ENCODE measurements at regions not wholly inside any gene's neighbourhood (a gene's known extent, or its start where the extent isn't known, plus 50 kb on each side); places are given as distances from the start of the nearest gene placed in this dataset.

DNA sequence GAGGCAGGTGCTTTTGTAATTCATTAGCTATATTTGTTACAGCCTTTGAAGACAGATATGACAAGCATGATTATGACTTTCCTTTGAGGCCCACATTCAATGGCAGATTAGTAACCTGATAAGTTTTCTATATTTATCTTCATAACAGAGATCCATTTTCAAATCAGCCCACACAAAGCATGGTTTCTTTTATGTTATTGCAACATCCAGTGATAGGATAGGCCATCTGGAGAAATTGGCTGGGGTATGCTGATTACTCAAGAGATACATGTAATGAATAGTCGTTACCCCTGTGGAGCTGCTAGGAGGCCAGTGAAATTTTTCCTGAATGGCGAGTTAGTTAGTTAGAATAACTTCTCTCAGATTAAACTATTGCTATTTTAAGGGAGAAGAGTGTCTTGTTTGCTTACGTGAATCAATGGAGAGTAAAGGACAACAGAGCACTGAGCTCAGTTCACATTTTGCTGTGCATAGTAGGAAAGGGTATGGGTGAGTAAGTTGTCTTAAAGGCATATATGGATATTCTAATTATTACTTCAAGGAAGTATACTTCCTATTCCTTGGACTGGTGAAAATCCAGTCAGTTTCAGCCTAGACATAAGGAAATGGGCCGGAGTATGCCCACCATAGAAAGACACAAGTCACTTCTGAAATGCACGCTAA is 79.2 kb upstream of the DKK2 start:
- Histone ChIP-seq H3K79me2 (ENCODE audit: control insufficient read depth, insufficient read depth, low read length) (no peaks in the 10 kb centered on the region), H2AFZ (ENCODE audit: low read depth, low read length) (no peak overlapping the region), H3K4me2 (ENCODE audit: insufficient read depth, low read length) (no peak overlapping the region), H3K4me3 (replicated peaks in 1 of 3; ENCODE audit: insufficient read depth in 1 of 3, low read depth in 1 of 3, low read length in 3 of 3) (no peak overlapping the region), H3K27me3 (ENCODE audit: control insufficient read depth in 2 of 2, insufficient read depth in 2 of 2, low read length in 2 of 2) (no peaks in the 10 kb centered on the region), H3K4me1 (ENCODE audit: control insufficient read depth, extremely low read depth, insufficient read depth, low read length) (peaks cover 5% of the 10 kb centered on the region), H3K9ac (replicated peaks; ENCODE audit: extremely low read depth, insufficient read depth, low read length) (no peak overlapping the region), H3K36me3 (ENCODE audit: control insufficient read depth in 2 of 2, extremely low read depth in 1 of 2, insufficient read depth in 2 of 2, low read length in 2 of 2) (no peaks in the 10 kb centered on the region), H3K9me1 (replicated peaks; ENCODE audit: control insufficient read depth, extremely low read depth, insufficient read depth, low read length) (no peaks in the 10 kb centered on the region), H4K20me1 (replicated peaks; ENCODE audit: control insufficient read depth, extremely low read depth, insufficient read depth, low read length) (no peaks in the 10 kb centered on the region), H3K9me3 (replicated peaks; ENCODE audit: control insufficient read depth, insufficient read depth, low read length) (no peaks in the 10 kb centered on the region), H3K27ac (ENCODE audit: insufficient read depth, low read depth, low read length) (no peak overlapping the region)
- ChIA-PET CTCF (no interaction called here), POLR2A (no interaction called here)
- no TSS peak for BruUV-seq (replicated peaks)
- intact Hi-C loops (cut with micrococcal nuclease) = no loop called here
- TF ChIP-seq CTCF (IDR thresholded peaks at IDR 0.05; ENCODE audit: extremely low read depth in 1 of 2, insufficient read depth in 1 of 2, low read depth in 1 of 2, low read length in 2 of 2) (no peak), MYC (IDR thresholded peaks at IDR 0.05; ENCODE audit: low read depth, low read length) (no peak), FOS (IDR thresholded peaks at IDR 0.05; ENCODE audit: borderline replicate concordance, insufficient read depth, low read length) (no peak), POLR2A (IDR thresholded peaks at IDR 0.05; ENCODE audit: low read depth, low read length) (no peak), EZH2 (IDR thresholded peaks at IDR 0.05; ENCODE audit: borderline replicate concordance, low read depth, low read length, severe bottlenecking) (no peak), GATA2 (IDR thresholded peaks at IDR 0.05; ENCODE audit: insufficient read depth, insufficient read length, low read depth, low read length) (no peak), JUN (IDR thresholded peaks at IDR 0.05; ENCODE audit: borderline replicate concordance, insufficient read depth, insufficient read length, low read depth) (no peak), POLR2AphosphoS5 (IDR thresholded peaks at IDR 0.05; ENCODE audit: insufficient read depth, low read depth, low read length) (no peak)
- TF ChIP-seq, protein P1, sequence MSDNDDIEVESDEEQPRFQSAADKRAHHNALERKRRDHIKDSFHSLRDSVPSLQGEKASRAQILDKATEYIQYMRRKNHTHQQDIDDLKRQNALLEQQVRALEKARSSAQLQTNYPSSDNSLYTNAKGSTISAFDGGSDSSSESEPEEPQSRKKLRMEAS (IDR thresholded peaks at IDR 0.05; ENCODE audit: insufficient read depth, insufficient read length) = no peak
- dilution Hi-C loops (cut with MboI; ENCODE audit: extremely low pct_ligation_motif_present, low sequenced_read_pairs) = no loop called here
- no peak for FAIRE-seq
- no peak for DNase-seq (ENCODE audit: low read depth, low spot score)
